K562 (cell line): ENCODE measurements at regions not wholly inside any gene's neighbourhood (a gene's known extent, or its start where the extent isn't known, plus 50 kb on each side); places are given as distances from the start of the nearest gene placed in this dataset.

Experiments used
- ATAC-seq: fragments of 200-7000 bp; cut with Tn5 transposase; 3 replicates; pipeline ENCODE4 v1.9.1; 2020; ENCODE audit warnings: moderate library complexity
- BruUV-seq: library from RNA; stranded (reverse); fragments of 400-500 nt; replicated peaks from 2 replicates; lab custom pipeline; 2021; lab: Mats Ljungman, UMichigan
- CTCF ChIA-PET: fragments of 300-600 bp; formaldehyde crosslinking; extraction: SDS; loops from one replicate; lab custom pipeline; 2021; ENCODE audit warnings: low intra/inter-chr PET ratio; lab: Yijun Ruan, JAX
- POLR2A ChIA-PET: fragments of 300-600, 350-650 bp; sonication (Branson Sonifier 250); formaldehyde crosslinking; extraction: SDS; loops from one replicate; lab custom pipeline; 2021; ENCODE audit warnings: antibody characterized with exemption, inconsistent platforms; lab: Yijun Ruan, JAX
- DNase-seq, 4 experiments: peaks; one replicate each; pipeline versions ENCODE4 v3.0.0 to v3.0.0-alpha.2; 2011 to 2018; ENCODE audit warnings: low spot score in 3 of 4, mixed read lengths in 3 of 4; ENCODE audit errors: extremely low read depth in 1 of 4
- FAIRE-seq: peaks from 2 replicates; lab custom pipeline; 2011; peaks lifted over from hg19 to GRCh38; lab: Jason Lieb, UNC
- H2AFZ ChIP-seq: 2 replicates; pipeline ENCODE4 v1.6.0; 2011; ENCODE audit warnings: low read depth, low read length, control low read depth, inconsistent platforms
- H3K27ac ChIP-seq: fragments of 200-600 bp; 3 replicates; pipeline ENCODE4 v1.8.0; 2011; ENCODE audit warnings: low read depth, mild to moderate bottlenecking, control low read depth, inconsistent platforms, low read length, moderate library complexity, mixed read lengths; ENCODE audit errors: extremely low read depth
- H3K27me3 ChIP-seq, 2 experiments: fragments of 300-600 bp in 1 of 2; 2 replicates in 1 of 2; 3 replicates in 1 of 2; pipeline versions ENCODE4 v1.6.0 to v1.8.0; 2011; ENCODE audit warnings: inconsistent platforms in 2 of 2, low read length in 2 of 2, mild to moderate bottlenecking in 1 of 2, mixed read lengths in 1 of 2, moderate library complexity in 1 of 2; ENCODE audit not compliant: control insufficient read depth in 2 of 2, insufficient read depth in 2 of 2
- H3K36me3 ChIP-seq: fragments of 300-600 bp; 3 replicates; pipeline ENCODE4 v1.8.0; 2011; ENCODE audit warnings: mild to moderate bottlenecking, low read length, inconsistent platforms; ENCODE audit not compliant: control insufficient read depth, insufficient read depth
- H3K4me1 ChIP-seq, 2 experiments: fragments of 200-600 bp in 1 of 2; replicated peaks in 1 of 2; 2 replicates in 1 of 2; 3 replicates in 1 of 2; pipeline versions ENCODE4 v1.5.1 to v1.8.0; 2011; ENCODE audit warnings: inconsistent platforms in 2 of 2, low read length in 2 of 2, mild to moderate bottlenecking in 1 of 2, mixed read lengths in 1 of 2, moderate library complexity in 1 of 2; ENCODE audit not compliant: control insufficient read depth in 2 of 2, insufficient read depth in 2 of 2
- H3K4me2 ChIP-seq: 2 replicates; pipeline ENCODE4 v1.6.1; 2011; ENCODE audit warnings: low read length, control low read depth, inconsistent platforms, mixed read lengths; ENCODE audit not compliant: insufficient read depth
- H3K4me3 ChIP-seq: fragments of 200-600 bp; sonication (generic), shearing (Covaris generic); 2 replicates; pipeline ENCODE4 v1.5.1; 2016; ENCODE audit warnings: control low read depth, inconsistent platforms
- H3K79me2 ChIP-seq: fragments of 200-600 bp; 3 replicates; pipeline ENCODE4 v1.8.0; 2011; ENCODE audit warnings: low read length, inconsistent platforms; ENCODE audit not compliant: control insufficient read depth, insufficient read depth
- H3K9ac ChIP-seq, 2 experiments: 2 replicates each; pipeline versions ENCODE4 v1.6.0 to v1.6.1; 2011; ENCODE audit warnings: low read depth in 2 of 2, low read length in 2 of 2, control low read depth in 1 of 2, inconsistent platforms in 1 of 2, mild to moderate bottlenecking in 1 of 2, mixed read lengths in 1 of 2; ENCODE audit not compliant: insufficient read depth in 1 of 2
- H3K9me1 ChIP-seq: one replicate; pipeline ENCODE4 v1.6.0; 2011; ENCODE audit warnings: inconsistent platforms, mild to moderate bottlenecking, low read length, moderate library complexity; ENCODE audit not compliant: control insufficient read depth, insufficient read depth
- H3K9me3 ChIP-seq: replicated peaks from 2 replicates; pipeline ENCODE4 v1.5.1; 2011; ENCODE audit warnings: low read depth, low read length, inconsistent platforms; ENCODE audit not compliant: control insufficient read depth, insufficient read depth
- H4K20me1 ChIP-seq: replicated peaks from 2 replicates; pipeline ENCODE4 v1.6.1; 2011; ENCODE audit warnings: low read length, inconsistent platforms, mixed read lengths; ENCODE audit not compliant: control insufficient read depth, insufficient read depth
- GTF2F1 ChIP-seq: IDR thresholded peaks from 2 replicates; pipeline ENCODE4 v1.6.1; 2011; ENCODE audit warnings: low read depth, low read length, improper control_type of control experiment
- MAFF ChIP-seq: IDR thresholded peaks from 2 replicates; pipeline ENCODE4 v1.6.1; 2012; ENCODE audit warnings: low read length, improper control_type of control experiment
- PCBP1 ChIP-seq: fragments of 200-400 bp; formaldehyde crosslinking; IDR thresholded peaks from 2 replicates; pipeline ENCODE4 v1.6.1; 2018; ENCODE audit warnings: mild to moderate bottlenecking, low read depth, low read length; ENCODE audit not compliant: poor library complexity, severe bottlenecking
- PHTF2 ChIP-seq: fragments of 250-450 bp; sonication (Bioruptor Pico); IDR thresholded peaks from 2 replicates; pipeline ENCODE4 v1.5.0; 2021; ENCODE audit warnings: mild to moderate bottlenecking
- RFX1 ChIP-seq: fragments of 450-650 bp; IDR thresholded peaks from 2 replicates; pipeline ENCODE4 v1.6.1; 2016; ENCODE audit warnings: mild to moderate bottlenecking, moderate library complexity
- SRF ChIP-seq, 2 experiments: fragments of 250-450, 450-650 bp in 1 of 2; sonication (Bioruptor Pico) in 1 of 2; sonication (generic) in 1 of 2; formaldehyde crosslinking; IDR thresholded peaks; 2 replicates each; pipeline versions ENCODE4 v1.5.0 to v1.5.1; 2020 to 2022; ENCODE audit warnings: mild to moderate bottlenecking in 1 of 2, missing genetic modification reagents in 1 of 2
- WGBS: fragments of 100-300 bp; shearing (Covaris generic); methylation state at CpG from one replicate; pipeline ENCODE4 v1.1.6; 2016; ENCODE audit warnings: low coverage, mixed read lengths; ENCODE audit not compliant: insufficient coverage; ENCODE audit errors: missing lambda C conversion rate; 5-methylcytosine and 5-hydroxymethylcytosine counted together
- in situ Hi-C: fragments of 300-500 bp; cut with MboI; formaldehyde crosslinking; loops from 4 replicates; pipeline ENCODE4 v1.15.0; 2018; ENCODE audit warnings: inconsistent platforms, mixed read lengths
- intact Hi-C: fragments of 100-400 bp; cut with micrococcal nuclease; formaldehyde crosslinking; loops from 2 replicates; pipeline ENCODE4 v1.14.2; 2022
- TF ChIP-seq, protein P1 (sequence below): fragments of 200-800 bp; sonication (Bioruptor generic); IDR thresholded peaks from 2 replicates; pipeline ENCODE4 v1.6.1; 2016; ENCODE audit warnings: missing genetic modification characterization, missing compliant biosample characterization
- TF ChIP-seq, protein P2 (sequence below): fragments of 450-650 bp; IDR thresholded peaks from 2 replicates; pipeline ENCODE4 v1.6.1; 2018; ENCODE audit not compliant: partially characterized antibody

DNA sequence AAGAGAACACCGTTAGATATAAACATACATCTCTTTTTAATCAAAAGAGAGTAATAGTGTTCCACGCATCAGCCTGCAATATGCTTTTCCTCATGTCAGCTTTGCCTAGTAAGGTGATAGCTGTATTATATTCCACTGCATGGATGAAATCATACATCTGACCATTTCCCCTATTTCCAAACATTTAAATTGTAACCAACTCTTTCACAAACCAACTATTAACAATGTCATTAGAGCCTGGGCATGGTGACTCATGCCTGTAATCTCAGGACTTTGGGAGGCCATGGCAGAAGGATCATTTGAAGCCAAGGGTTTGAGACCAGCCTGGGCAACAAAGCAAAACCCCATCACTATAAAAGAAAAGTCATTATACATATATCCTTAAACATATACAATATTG is 284.8 kb downstream of the BCL11A start (continued):
- TF ChIP-seq, protein P1, sequence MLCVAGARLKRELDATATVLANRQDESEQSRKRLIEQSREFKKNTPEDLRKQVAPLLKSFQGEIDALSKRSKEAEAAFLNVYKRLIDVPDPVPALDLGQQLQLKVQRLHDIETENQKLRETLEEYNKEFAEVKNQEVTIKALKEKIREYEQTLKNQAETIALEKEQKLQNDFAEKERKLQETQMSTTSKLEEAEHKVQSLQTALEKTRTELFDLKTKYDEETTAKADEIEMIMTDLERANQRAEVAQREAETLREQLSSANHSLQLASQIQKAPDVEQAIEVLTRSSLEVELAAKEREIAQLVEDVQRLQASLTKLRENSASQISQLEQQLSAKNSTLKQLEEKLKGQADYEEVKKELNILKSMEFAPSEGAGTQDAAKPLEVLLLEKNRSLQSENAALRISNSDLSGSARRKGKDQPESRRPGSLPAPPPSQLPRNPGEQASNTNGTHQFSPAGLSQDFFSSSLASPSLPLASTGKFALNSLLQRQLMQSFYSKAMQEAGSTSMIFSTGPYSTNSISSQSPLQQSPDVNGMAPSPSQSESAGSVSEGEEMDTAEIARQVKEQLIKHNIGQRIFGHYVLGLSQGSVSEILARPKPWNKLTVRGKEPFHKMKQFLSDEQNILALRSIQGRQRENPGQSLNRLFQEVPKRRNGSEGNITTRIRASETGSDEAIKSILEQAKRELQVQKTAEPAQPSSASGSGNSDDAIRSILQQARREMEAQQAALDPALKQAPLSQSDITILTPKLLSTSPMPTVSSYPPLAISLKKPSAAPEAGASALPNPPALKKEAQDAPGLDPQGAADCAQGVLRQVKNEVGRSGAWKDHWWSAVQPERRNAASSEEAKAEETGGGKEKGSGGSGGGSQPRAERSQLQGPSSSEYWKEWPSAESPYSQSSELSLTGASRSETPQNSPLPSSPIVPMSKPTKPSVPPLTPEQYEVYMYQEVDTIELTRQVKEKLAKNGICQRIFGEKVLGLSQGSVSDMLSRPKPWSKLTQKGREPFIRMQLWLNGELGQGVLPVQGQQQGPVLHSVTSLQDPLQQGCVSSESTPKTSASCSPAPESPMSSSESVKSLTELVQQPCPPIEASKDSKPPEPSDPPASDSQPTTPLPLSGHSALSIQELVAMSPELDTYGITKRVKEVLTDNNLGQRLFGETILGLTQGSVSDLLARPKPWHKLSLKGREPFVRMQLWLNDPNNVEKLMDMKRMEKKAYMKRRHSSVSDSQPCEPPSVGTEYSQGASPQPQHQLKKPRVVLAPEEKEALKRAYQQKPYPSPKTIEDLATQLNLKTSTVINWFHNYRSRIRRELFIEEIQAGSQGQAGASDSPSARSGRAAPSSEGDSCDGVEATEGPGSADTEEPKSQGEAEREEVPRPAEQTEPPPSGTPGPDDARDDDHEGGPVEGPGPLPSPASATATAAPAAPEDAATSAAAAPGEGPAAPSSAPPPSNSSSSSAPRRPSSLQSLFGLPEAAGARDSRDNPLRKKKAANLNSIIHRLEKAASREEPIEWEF (CRISPR knock-in tag) = no peak
- TF ChIP-seq MAFF = no peak

DNA sequence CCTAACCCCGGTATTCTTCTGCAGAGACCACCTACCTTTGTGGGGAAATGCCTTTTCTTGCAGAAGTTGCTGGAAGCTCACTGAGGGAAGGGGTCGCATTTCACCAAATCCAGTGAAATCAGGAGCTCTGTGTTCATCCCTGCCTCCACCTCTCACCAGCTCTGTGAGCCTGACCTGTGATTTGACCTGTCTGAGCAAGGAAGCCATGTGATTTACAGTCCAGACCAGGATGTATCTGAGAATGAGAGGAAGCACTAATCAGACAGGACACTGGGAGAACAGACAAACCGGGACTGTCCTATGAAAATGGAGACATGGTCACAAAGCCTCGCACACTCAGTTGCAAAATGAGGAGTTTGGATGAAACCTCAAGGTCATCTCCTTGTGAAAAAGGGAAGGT is 285.4 kb downstream of the BCL11A start:
- no peaks in the 10 kb centered on the region for H3K4me1 ChIP-seq
- ChIA-PET POLR2A (interaction anchor here (0.9 kb wide), 1 partner anchor 10 kb away, joined by 3 read pairs; no protein-coding TSS in a partner anchor), CTCF (no interaction called here)
- H3K9me3 ChIP-seq = no peaks in the 10 kb centered on the region
- no peaks in the 10 kb centered on the region for H3K79me2 ChIP-seq
- in situ Hi-C loops = no loop called here
- no peak overlapping the region for H3K9ac ChIP-seq
- no peak overlapping the region for H3K4me2 ChIP-seq
- H4K20me1 ChIP-seq = no peaks in the 10 kb centered on the region
- BruUV-seq = no TSS peak
- no peak overlapping the region for H2AFZ ChIP-seq
- intact Hi-C loops = no loop called here
- no peak for DNase-seq
- 5% methylated on average over 4 of the region's 4 CpGs for WGBS
- no peak for FAIRE-seq
- TF ChIP-seq PCBP1 = no peak
- TF ChIP-seq GTF2F1 = no peak
- no peak for TF ChIP-seq SRF (CRISPR knock-in tag; IDR thresholded peaks at IDR 0.05)
- TF ChIP-seq PHTF2 (CRISPR knock-in tag) = no peak
- TF ChIP-seq, protein P2, sequence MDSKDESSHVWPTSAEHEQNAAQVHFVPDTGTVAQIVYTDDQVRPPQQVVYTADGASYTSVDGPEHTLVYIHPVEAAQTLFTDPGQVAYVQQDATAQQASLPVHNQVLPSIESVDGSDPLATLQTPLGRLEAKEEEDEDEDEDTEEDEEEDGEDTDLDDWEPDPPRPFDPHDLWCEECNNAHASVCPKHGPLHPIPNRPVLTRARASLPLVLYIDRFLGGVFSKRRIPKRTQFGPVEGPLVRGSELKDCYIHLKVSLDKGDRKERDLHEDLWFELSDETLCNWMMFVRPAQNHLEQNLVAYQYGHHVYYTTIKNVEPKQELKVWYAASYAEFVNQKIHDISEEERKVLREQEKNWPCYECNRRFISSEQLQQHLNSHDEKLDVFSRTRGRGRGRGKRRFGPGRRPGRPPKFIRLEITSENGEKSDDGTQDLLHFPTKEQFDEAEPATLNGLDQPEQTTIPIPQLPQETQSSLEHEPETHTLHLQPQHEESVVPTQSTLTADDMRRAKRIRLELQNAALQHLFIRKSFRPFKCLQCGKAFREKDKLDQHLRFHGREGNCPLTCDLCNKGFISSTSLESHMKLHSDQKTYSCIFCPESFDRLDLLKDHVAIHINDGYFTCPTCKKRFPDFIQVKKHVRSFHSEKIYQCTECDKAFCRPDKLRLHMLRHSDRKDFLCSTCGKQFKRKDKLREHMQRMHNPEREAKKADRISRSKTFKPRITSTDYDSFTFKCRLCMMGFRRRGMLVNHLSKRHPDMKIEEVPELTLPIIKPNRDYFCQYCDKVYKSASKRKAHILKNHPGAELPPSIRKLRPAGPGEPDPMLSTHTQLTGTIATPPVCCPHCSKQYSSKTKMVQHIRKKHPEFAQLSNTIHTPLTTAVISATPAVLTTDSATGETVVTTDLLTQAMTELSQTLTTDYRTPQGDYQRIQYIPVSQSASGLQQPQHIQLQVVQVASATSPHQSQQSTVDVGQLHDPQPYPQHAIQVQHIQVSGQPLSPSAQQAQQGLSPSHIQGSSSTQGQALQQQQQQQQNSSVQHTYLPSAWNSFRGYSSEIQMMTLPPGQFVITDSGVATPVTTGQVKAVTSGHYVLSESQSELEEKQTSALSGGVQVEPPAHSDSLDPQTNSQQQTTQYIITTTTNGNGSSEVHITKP = no peak
- TF ChIP-seq RFX1 = no peak
- H3K27me3 ChIP-seq = no peaks in the 10 kb centered on the region
- no peak for ATAC-seq
- H3K4me3 ChIP-seq = no peak overlapping the region
- H3K36me3 ChIP-seq = no peaks in the 10 kb centered on the region
- no peak overlapping the region for H3K27ac ChIP-seq
- no peaks in the 10 kb centered on the region for H3K9me1 ChIP-seq
